H9 (cell line): ENCODE measurements at regions not wholly inside any gene's neighbourhood (a gene's known extent, or its start where the extent isn't known, plus 50 kb on each side); places are given as distances from the start of the nearest gene placed in this dataset.

Experiments
- DNase-seq: peaks from one replicate; pipeline ENCODE4 v3.0.0-alpha.2; 2017
- H2AFZ ChIP-seq: one replicate; pipeline ENCODE4 v1.6.1; 2013; ENCODE audit warnings: mild to moderate bottlenecking, low read length, control low read depth, moderate library complexity
- H2AK5ac ChIP-seq: 2 replicates; pipeline ENCODE4 v1.6.1; 2013; ENCODE audit warnings: low read length, control low read depth, mixed read lengths; ENCODE audit not compliant: insufficient read length
- H2BK120ac ChIP-seq: one replicate; pipeline ENCODE4 v1.6.1; 2013; ENCODE audit warnings: low read depth, mild to moderate bottlenecking, low read length, control low read depth, inconsistent platforms; ENCODE audit not compliant: poor library complexity, severe bottlenecking
- H2BK12ac ChIP-seq: 2 replicates; pipeline ENCODE4 v1.6.1; 2013; ENCODE audit warnings: low read length, control low read depth, mixed read lengths, low read depth; ENCODE audit not compliant: insufficient read length
- H2BK15ac ChIP-seq: 2 replicates; pipeline ENCODE4 v1.6.1; 2013; ENCODE audit warnings: low read depth, low read length, control low read depth
- H2BK20ac ChIP-seq: one replicate; pipeline ENCODE4 v1.6.1; 2013; ENCODE audit warnings: low read depth, mild to moderate bottlenecking, low read length, control low read depth, inconsistent platforms; ENCODE audit not compliant: poor library complexity, severe bottlenecking
- H2BK5ac ChIP-seq: 2 replicates; pipeline ENCODE4 v1.6.1; 2013; ENCODE audit warnings: low read length, control low read depth, mixed read lengths; ENCODE audit not compliant: insufficient read length
- H3K14ac ChIP-seq: 2 replicates; pipeline ENCODE4 v1.6.1; 2013; ENCODE audit warnings: low read length, control low read depth; ENCODE audit not compliant: insufficient read depth
- H3K18ac ChIP-seq: 2 replicates; pipeline ENCODE4 v1.6.1; 2013; ENCODE audit warnings: low read depth, mild to moderate bottlenecking, mixed read lengths, low read length, control low read depth; ENCODE audit not compliant: insufficient read length
- H3K23ac ChIP-seq: 2 replicates; pipeline ENCODE4 v1.6.1; 2013; ENCODE audit warnings: low read length, control low read depth, mixed read lengths, low read depth; ENCODE audit not compliant: insufficient read length
- H3K23me2 ChIP-seq: 2 replicates; pipeline ENCODE4 v1.6.1; 2013; ENCODE audit warnings: low read depth, mild to moderate bottlenecking, mixed read lengths, low read length, control low read depth; ENCODE audit not compliant: insufficient read length, poor library complexity, severe bottlenecking
- H3K27ac ChIP-seq: 2 replicates; pipeline ENCODE4 v1.5.1; 2013; ENCODE audit warnings: low read length, control low read depth, mixed read lengths, low read depth; ENCODE audit not compliant: insufficient read length
- H3K27me3 ChIP-seq: 2 replicates; pipeline ENCODE4 v1.6.1; 2013; ENCODE audit warnings: low read length, control low read depth, inconsistent platforms; ENCODE audit not compliant: insufficient read depth
- H3K4ac ChIP-seq: 2 replicates; pipeline ENCODE4 v1.6.1; 2013; ENCODE audit warnings: low read depth, mild to moderate bottlenecking, control low read depth, inconsistent platforms, low read length, moderate library complexity
- H3K4me1 ChIP-seq: 2 replicates; pipeline ENCODE4 v1.6.1; 2013; ENCODE audit warnings: low read length, control low read depth, inconsistent platforms; ENCODE audit not compliant: insufficient read depth
- H3K4me2 ChIP-seq: 2 replicates; pipeline ENCODE4 v1.6.1; 2013; ENCODE audit warnings: low read length, control low read depth, mixed read lengths; ENCODE audit not compliant: insufficient read length, insufficient read depth
- H3K56ac ChIP-seq: 2 replicates; pipeline ENCODE4 v1.6.1; 2013; ENCODE audit warnings: low read depth, mild to moderate bottlenecking, mixed read lengths, low read length, control low read depth; ENCODE audit not compliant: insufficient read length
- H3K79me1 ChIP-seq: 2 replicates; pipeline ENCODE4 v1.6.1; 2013; ENCODE audit warnings: low read depth, mild to moderate bottlenecking, moderate library complexity, low read length, control low read depth, inconsistent platforms; ENCODE audit not compliant: insufficient read depth, poor library complexity, severe bottlenecking
- H3K79me2 ChIP-seq: 2 replicates; pipeline ENCODE4 v1.6.1; 2013; ENCODE audit warnings: low read length, control low read depth, inconsistent platforms; ENCODE audit not compliant: insufficient read depth
- H3K9ac ChIP-seq: 2 replicates; pipeline ENCODE4 v1.6.1; 2013; ENCODE audit warnings: low read length, control low read depth, mixed read lengths; ENCODE audit not compliant: insufficient read length; ENCODE audit errors: extremely low read depth
- H3K9me3 ChIP-seq: one replicate; pipeline ENCODE4 v1.6.1; 2013; ENCODE audit warnings: low read depth, low read length, inconsistent platforms; ENCODE audit not compliant: control insufficient read depth
- H3T11ph ChIP-seq: one replicate; pipeline ENCODE4 v1.6.1; 2013; ENCODE audit warnings: mild to moderate bottlenecking, low read length, control low read depth, inconsistent platforms
- H4K20me1 ChIP-seq: one replicate; pipeline ENCODE4 v1.6.1; 2013; ENCODE audit not compliant: control insufficient read depth, insufficient read length, insufficient read depth
- H4K5ac ChIP-seq: 2 replicates; pipeline ENCODE4 v1.6.1; 2013; ENCODE audit warnings: low read depth, mild to moderate bottlenecking, mixed read lengths, low read length, control low read depth; ENCODE audit not compliant: insufficient read length
- H4K8ac ChIP-seq: replicated peaks from 2 replicates; pipeline ENCODE4 v1.6.1; 2013; ENCODE audit warnings: low read length, control low read depth, mixed read lengths, low read depth; ENCODE audit not compliant: insufficient read length
- H4K91ac ChIP-seq: 2 replicates; pipeline ENCODE4 v1.6.1; 2013; ENCODE audit warnings: low read depth, mild to moderate bottlenecking, moderate library complexity, mixed read lengths, low read length, control low read depth; ENCODE audit not compliant: insufficient read length
- H3K27ac Mint-ChIP-seq, 3 experiments: 2 replicates in 2 of 3; 3 replicates in 1 of 3; pipeline ENCODE4 v1.8.0; 2020 to 2021; ENCODE audit warnings: mixed read lengths in 3 of 3, mild to moderate bottlenecking in 1 of 3, moderate library complexity in 1 of 3
- H3K27me3 Mint-ChIP-seq: 2 replicates; pipeline ENCODE4 v1.8.0; 2021; ENCODE audit warnings: low read depth, mild to moderate bottlenecking, moderate library complexity, mixed read lengths
- H3K36me3 Mint-ChIP-seq, 3 experiments: 2 replicates in 2 of 3; 3 replicates in 1 of 3; pipeline ENCODE4 v1.8.0; 2020 to 2021; ENCODE audit warnings: low read depth in 3 of 3, mixed read lengths in 3 of 3; ENCODE audit not compliant: insufficient read depth in 1 of 3
- H3K4me1 Mint-ChIP-seq, 2 experiments: 2 replicates each; pipeline ENCODE4 v1.8.0; 2020; ENCODE audit warnings: mixed read lengths in 2 of 2
- H3K4me3 Mint-ChIP-seq, 2 experiments: 2 replicates in 1 of 2; 3 replicates in 1 of 2; pipeline ENCODE4 v1.8.0; 2020 to 2021; ENCODE audit warnings: mild to moderate bottlenecking in 2 of 2, mixed read lengths in 2 of 2, moderate library complexity in 1 of 2
- H3K9me3 Mint-ChIP-seq, 2 experiments: 2 replicates in 1 of 2; 3 replicates in 1 of 2; pipeline ENCODE4 v1.8.0; 2020; ENCODE audit warnings: mild to moderate bottlenecking in 2 of 2, mixed read lengths in 2 of 2, moderate library complexity in 1 of 2
- WGBS: extraction: QIAGEN DNeasy Blood & Tissue Kit; methylation state at CpG from one replicate; pipeline ENCODE4 v1.1.7; 2013; ENCODE audit warnings: missing lambda C conversion rate, low lambda C conversion rate, mixed read lengths; ENCODE audit not compliant: insufficient read length; ENCODE audit errors: extremely low coverage; 5-methylcytosine and 5-hydroxymethylcytosine counted together
- TF ChIP-seq, protein P1 (sequence below): fragments of 200-600 bp; sonication (generic); conservative IDR thresholded peaks from 3 replicates; pipeline ENCODE4 v1.8.0; 2021; ENCODE audit warnings: antibody characterized with exemption, mild to moderate bottlenecking

DNA sequence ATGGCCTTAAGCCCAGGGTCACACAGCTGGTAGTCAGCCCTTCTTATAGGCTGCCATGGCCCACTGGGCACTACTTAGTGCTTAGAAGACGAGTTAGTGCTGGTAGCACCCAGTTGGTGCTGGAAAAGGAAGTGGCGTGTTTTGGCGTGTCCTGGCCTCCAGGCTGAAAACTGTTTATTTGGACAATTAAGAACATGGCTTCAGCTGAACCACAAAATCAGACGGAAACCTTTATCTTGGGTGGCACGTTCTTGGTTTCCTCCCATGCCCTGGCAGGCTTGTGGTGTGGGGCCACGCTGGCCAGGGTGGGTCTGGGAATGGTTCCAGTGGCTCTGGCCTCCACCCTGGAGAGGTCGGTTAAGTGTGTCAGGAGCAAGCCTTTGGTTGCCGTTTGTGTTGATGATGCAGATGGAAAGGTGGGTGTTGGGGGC lies 141.5 kb upstream of the HAAO start:
- Histone ChIP-seq H3K27ac (no peak overlapping the region), H2BK20ac (no peak overlapping the region), H2BK120ac (no peak overlapping the region), H3K9ac (no peak overlapping the region), H3K9me3 (no peaks in the 10 kb centered on the region), H2BK12ac (no peak overlapping the region), H3K56ac (no peak overlapping the region), H3K23ac (no peak overlapping the region), H3K27me3 (no peaks in the 10 kb centered on the region), H3K4me2 (no peak overlapping the region), H3K4me1 (peaks cover 8% of the 10 kb centered on the region; the same call in 1 of the 2 replicates), H2AFZ (no peak overlapping the region), H4K91ac (no peak overlapping the region), H4K8ac (no peak overlapping the region), H4K20me1 (no peaks in the 10 kb centered on the region), H4K5ac (no peak overlapping the region), H3K4ac (no peak overlapping the region), H2BK15ac (no peak overlapping the region), H3K79me2 (no peaks in the 10 kb centered on the region), H3K14ac (no peak overlapping the region), H2AK5ac (no peak overlapping the region), H3K18ac (no peak overlapping the region), H3K79me1 (no peaks in the 10 kb centered on the region), H3K23me2 (no peaks in the 10 kb centered on the region), H3T11ph (no peak overlapping the region), H2BK5ac (no peak overlapping the region)
- no CpG with 5 or more reads among the region's 8 CpGs for whole genome bisulfite sequencing
- TF ChIP-seq, protein P1, sequence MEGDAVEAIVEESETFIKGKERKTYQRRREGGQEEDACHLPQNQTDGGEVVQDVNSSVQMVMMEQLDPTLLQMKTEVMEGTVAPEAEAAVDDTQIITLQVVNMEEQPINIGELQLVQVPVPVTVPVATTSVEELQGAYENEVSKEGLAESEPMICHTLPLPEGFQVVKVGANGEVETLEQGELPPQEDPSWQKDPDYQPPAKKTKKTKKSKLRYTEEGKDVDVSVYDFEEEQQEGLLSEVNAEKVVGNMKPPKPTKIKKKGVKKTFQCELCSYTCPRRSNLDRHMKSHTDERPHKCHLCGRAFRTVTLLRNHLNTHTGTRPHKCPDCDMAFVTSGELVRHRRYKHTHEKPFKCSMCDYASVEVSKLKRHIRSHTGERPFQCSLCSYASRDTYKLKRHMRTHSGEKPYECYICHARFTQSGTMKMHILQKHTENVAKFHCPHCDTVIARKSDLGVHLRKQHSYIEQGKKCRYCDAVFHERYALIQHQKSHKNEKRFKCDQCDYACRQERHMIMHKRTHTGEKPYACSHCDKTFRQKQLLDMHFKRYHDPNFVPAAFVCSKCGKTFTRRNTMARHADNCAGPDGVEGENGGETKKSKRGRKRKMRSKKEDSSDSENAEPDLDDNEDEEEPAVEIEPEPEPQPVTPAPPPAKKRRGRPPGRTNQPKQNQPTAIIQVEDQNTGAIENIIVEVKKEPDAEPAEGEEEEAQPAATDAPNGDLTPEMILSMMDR, result no peak
- no peak for DNase-seq
- Mint-ChIP-seq H3K36me3 (no peaks in the 10 kb centered on the region; a peak in 1 of 7 replicates), H3K27ac (peak overlapping the region in 1 of 3 experiments; percentile 30; a peak in 1 of 7 replicates), H3K4me3 (no peak overlapping the region), H3K9me3 (no peaks in the 10 kb centered on the region), H3K4me1 (peaks cover 36 to 41% of the 10 kb centered on the region in 2 experiments), H3K27me3 (peaks cover 5% of the 10 kb centered on the region)
